ENCODE measurements at regions not wholly inside any gene's neighbourhood (a gene's known extent, or its start where the extent isn't known, plus 50 kb on each side); places are given as distances from the start of the nearest gene placed in this dataset.

- H3K4me3 ChIP-seq (ENCODE audit: low read depth, low read length) = no peak overlapping the region
These were observed 647.0 kb downstream of the BRD1 start for GRCh38 chr22:49180683-49181024.

- no peak overlapping the region for H3K4me3 ChIP-seq (ENCODE audit: low read depth, low read length)
These were observed 647.6 kb downstream of the BRD1 start for GRCh38 chr22:49179886-49180682.

GRCh38 chr22:49179175-49179574 is 648.5 kb downstream of the BRD1 start:
- H3K4me3 ChIP-seq (ENCODE audit: low read depth, low read length) = no peak overlapping the region

GRCh38 chr22:49178246-49179005 is 649.2 kb downstream of the BRD1 start:
- no peak overlapping the region for H3K4me3 ChIP-seq (ENCODE audit: low read depth, low read length)

GRCh38 chr22:49177666-49178065 is 650.0 kb downstream of the BRD1 start:
- H3K4me3 ChIP-seq (ENCODE audit: low read depth, low read length) = no peak overlapping the region

- no peak overlapping the region for H3K4me3 ChIP-seq (ENCODE audit: low read depth, low read length)
These were observed 650.7 kb downstream of the BRD1 start for GRCh38 chr22:49176956-49177355.

GRCh38 chr22:49170053-49170452 is 657.6 kb downstream of the BRD1 start:
- no peak overlapping the region for H3K4me3 ChIP-seq (ENCODE audit: low read depth, low read length)

GRCh38 chr22:49169074-49169744 is 658.5 kb downstream of the BRD1 start:
- no peak overlapping the region for H3K4me3 ChIP-seq (ENCODE audit: low read depth, low read length)

- no peak overlapping the region for H3K4me3 ChIP-seq (ENCODE audit: low read depth, low read length)
These were observed 659.4 kb downstream of the BRD1 start for GRCh38 chr22:49168219-49168813.

GRCh38 chr22:49166746-49167145 is 660.9 kb downstream of the BRD1 start:
- H3K4me3 ChIP-seq (ENCODE audit: low read depth, low read length) = no peak overlapping the region

GRCh38 chr22:49166211-49166610 is 661.5 kb downstream of the BRD1 start:
- no peak overlapping the region for H3K4me3 ChIP-seq (ENCODE audit: low read depth, low read length)

GRCh38 chr22:49164773-49165320 is 662.8 kb downstream of the BRD1 start:
- no peak overlapping the region for H3K4me3 ChIP-seq (ENCODE audit: low read depth, low read length)

- no peak overlapping the region for H3K4me3 ChIP-seq (ENCODE audit: low read depth, low read length)
These were observed 663.5 kb downstream of the BRD1 start for GRCh38 chr22:49163960-49164690.

- no peak overlapping the region for H3K4me3 ChIP-seq (ENCODE audit: low read depth, low read length)
These were observed 664.3 kb downstream of the BRD1 start for GRCh38 chr22:49163258-49163959.

GRCh38 chr22:49162841-49163240 is 664.8 kb downstream of the BRD1 start:
- H3K4me3 ChIP-seq (ENCODE audit: low read depth, low read length) = no peak overlapping the region

GRCh38 chr22:49161002-49161850 is 666.4 kb downstream of the BRD1 start:
- H3K4me3 ChIP-seq (ENCODE audit: low read depth, low read length) = no peak overlapping the region

- no peak overlapping the region for H3K4me3 ChIP-seq (ENCODE audit: low read depth, low read length)
These were observed 667.2 kb downstream of the BRD1 start for GRCh38 chr22:49160261-49161001.

- H3K4me3 ChIP-seq (ENCODE audit: low read depth, low read length) = no peak overlapping the region
These were observed 668.0 kb downstream of the BRD1 start for GRCh38 chr22:49159711-49160110.
